Naive thymus-derived CD4-positive, alpha-beta T cell (primary cell): ENCODE measurements at regions not wholly inside any gene's neighbourhood (a gene's known extent, or its start where the extent isn't known, plus 50 kb on each side); places are given as distances from the start of the nearest gene placed in this dataset.

Source experiments
- ATAC-seq: fragments of 150-1000 bp; cut with Tn5 transposase; 2 replicates; pipeline ENCODE4 v1.10.0; 2021; ENCODE audit warnings: mild to moderate bottlenecking, moderate library complexity
- CTCF ChIA-PET: fragments of 350-600 bp; sonication (Branson Sonifier 250); formaldehyde crosslinking; loops from one replicate; lab custom pipeline; 2021; ENCODE audit warnings: antibody characterized with exemption; lab: Charles Lee
- POLR2A ChIA-PET: fragments of 350-600 bp; sonication (Branson Sonifier 250); formaldehyde crosslinking; loops from one replicate; lab custom pipeline; 2021; ENCODE audit warnings: antibody characterized with exemption, inconsistent platforms; lab: Charles Lee
- DNase-seq, 9 donors: peaks; one replicate each; pipeline versions ENCODE4 v3.0.0 to v3.0.0-alpha.2; 2020 to 2022; ENCODE audit warnings: mixed read lengths in 1 of 9
- H3K27ac ChIP-seq: one replicate; pipeline ENCODE4 v1.7.0; 2013; ENCODE audit warnings: mild to moderate bottlenecking, low read depth, low read length, moderate library complexity
- H3K27me3 ChIP-seq, 2 donors: one replicate each; pipeline ENCODE4 v1.7.0; 2013; ENCODE audit warnings: low read length in 2 of 2, mild to moderate bottlenecking in 2 of 2, moderate library complexity in 2 of 2; ENCODE audit not compliant: control insufficient read depth in 2 of 2, insufficient read depth in 2 of 2
- H3K36me3 ChIP-seq, 3 experiments: 1 replicate in 2 of 3; 2 replicates in 1 of 3; pipeline ENCODE4 v1.7.0; 2013; ENCODE audit warnings: low read length in 3 of 3, mild to moderate bottlenecking in 3 of 3, moderate library complexity in 1 of 3; ENCODE audit not compliant: insufficient read depth in 3 of 3, control insufficient read depth in 2 of 3
- H3K4me1 ChIP-seq, 2 donors: one replicate each; pipeline ENCODE4 v1.7.0; 2013; ENCODE audit warnings: low read length in 2 of 2, mild to moderate bottlenecking in 2 of 2, moderate library complexity in 1 of 2; ENCODE audit not compliant: control insufficient read depth in 2 of 2, insufficient read depth in 2 of 2
- H3K4me3 ChIP-seq: 2 replicates; pipeline ENCODE4 v1.7.0; 2013; ENCODE audit warnings: mild to moderate bottlenecking, low read length
- H3K9me3 ChIP-seq, 3 experiments: 1 replicate in 2 of 3; 2 replicates in 1 of 3; pipeline ENCODE4 v1.7.0; 2013; ENCODE audit warnings: low read length in 3 of 3; ENCODE audit not compliant: control insufficient read depth in 2 of 3
- H3K27ac Mint-ChIP-seq, 9 donors: one replicate each; pipeline ENCODE4 v1.8.0; 2020 to 2022; ENCODE audit warnings: mixed read lengths in 9 of 9, mild to moderate bottlenecking in 8 of 9, moderate library complexity in 5 of 9, inconsistent platforms in 2 of 9
- H3K27me3 Mint-ChIP-seq, 5 donors: one replicate each; pipeline ENCODE4 v1.8.0; 2021 to 2022; ENCODE audit warnings: mixed read lengths in 5 of 5, mild to moderate bottlenecking in 1 of 5
- H3K36me3 Mint-ChIP-seq, 5 donors: one replicate each; pipeline ENCODE4 v1.8.0; 2020 to 2022; ENCODE audit warnings: mixed read lengths in 5 of 5, mild to moderate bottlenecking in 3 of 5, inconsistent platforms in 1 of 5
- H3K4me1 Mint-ChIP-seq, 7 donors: one replicate each; pipeline ENCODE4 v1.8.0; 2020 to 2022; ENCODE audit warnings: mixed read lengths in 7 of 7, mild to moderate bottlenecking in 3 of 7, inconsistent platforms in 1 of 7
- H3K4me3 Mint-ChIP-seq, 10 donors: one replicate each; pipeline ENCODE4 v1.8.0; 2020 to 2022; ENCODE audit warnings: mild to moderate bottlenecking in 10 of 10, mixed read lengths in 10 of 10, moderate library complexity in 6 of 10, inconsistent platforms in 2 of 10
- H3K9me3 Mint-ChIP-seq, 11 donors: one replicate each; pipeline ENCODE4 v1.8.0; 2020 to 2022; ENCODE audit warnings: mixed read lengths in 11 of 11, mild to moderate bottlenecking in 4 of 11, inconsistent platforms in 1 of 11, moderate library complexity in 1 of 11
- intact Hi-C, 2 donors: fragments of 100-400 bp; cut with micrococcal nuclease; formaldehyde crosslinking; loops; one replicate each; pipeline ENCODE4 v1.15.1; 2023

- no peaks in the 10 kb centered on the region for H3K36me3 ChIP-seq
- intact Hi-C loops, result no loop called here
- ChIA-PET POLR2A (no interaction called here), CTCF (no interaction called here)
- no peak overlapping the region for H3K4me3 ChIP-seq
- Mint-ChIP-seq H3K9me3 (peaks cover 0 to 25% (median 4%) of the 10 kb centered on the region in 11 donors), H3K4me1 (no peaks in the 10 kb centered on the region), H3K27ac (no peak overlapping the region), H3K4me3 (no peak overlapping the region), H3K36me3 (peaks cover 0 to 5% (median 0%) of the 10 kb centered on the region in 5 donors), H3K27me3 (peaks cover 3 to 36% (median 22%) of the 10 kb centered on the region in 5 donors)
- H3K27ac ChIP-seq, result no peak overlapping the region
- no peaks in the 10 kb centered on the region for H3K9me3 ChIP-seq
- DNase-seq, result no peak
- no peak for ATAC-seq
- H3K4me1 ChIP-seq, result no peaks in the 10 kb centered on the region
- H3K27me3 ChIP-seq, result no peaks in the 10 kb centered on the region
Observed at GRCh38 chr9:88696501-88696900, 161.5 kb downstream of the NXNL2 start.

DNA sequence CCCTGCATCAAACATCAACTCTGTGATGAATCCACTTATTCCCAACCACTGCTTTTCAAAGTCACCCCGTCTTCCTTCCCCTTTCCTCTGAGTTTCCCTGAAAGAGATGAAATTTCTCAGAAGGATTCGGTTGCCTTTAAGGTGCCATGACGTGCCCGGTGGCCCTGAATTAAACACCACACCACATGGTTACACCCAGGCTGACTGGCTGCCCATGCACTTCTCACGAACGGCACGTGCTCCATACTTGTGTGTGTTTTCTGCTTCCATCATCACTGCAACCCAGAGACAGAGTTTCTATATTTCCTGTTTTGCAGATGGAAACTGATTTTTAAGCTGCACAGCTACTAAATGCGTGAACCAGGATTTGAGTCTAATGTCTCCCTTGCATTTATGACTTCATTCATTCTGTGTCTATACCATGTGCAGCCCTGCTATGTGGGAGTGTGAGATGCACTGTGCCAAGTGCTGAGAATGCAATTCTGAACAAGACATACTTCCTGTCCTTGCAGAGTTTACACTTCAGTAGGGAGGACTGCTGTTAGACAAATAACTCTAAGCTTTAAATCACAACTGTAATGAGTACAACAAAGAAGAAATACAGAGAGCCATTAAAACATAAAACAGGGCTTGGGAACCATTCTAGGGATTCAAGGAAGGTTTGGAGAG lies 162.9 kb downstream of the NXNL2 start:
- no peaks in the 10 kb centered on the region for H3K4me1 ChIP-seq
- no peak overlapping the region for H3K27ac ChIP-seq
- Mint-ChIP-seq H3K27ac (no peak overlapping the region), H3K4me1 (no peaks in the 10 kb centered on the region), H3K36me3 (peaks cover 0 to 5% (median 0%) of the 10 kb centered on the region in 5 donors), H3K27me3 (peaks cover 3 to 40% (median 20%) of the 10 kb centered on the region in 5 donors), H3K4me3 (no peak overlapping the region), H3K9me3 (peaks cover 0 to 25% (median 4%) of the 10 kb centered on the region in 11 donors)
- H3K27me3 ChIP-seq, result no peaks in the 10 kb centered on the region
- POLR2A ChIA-PET, result no interaction called here
- no peak for ATAC-seq
- no peak for DNase-seq
- H3K4me3 ChIP-seq, result no peak overlapping the region
- CTCF ChIA-PET, result no interaction called here
- no peaks in the 10 kb centered on the region for H3K9me3 ChIP-seq
- no peaks in the 10 kb centered on the region for H3K36me3 ChIP-seq
- intact Hi-C loops, result no loop called here

DNA sequence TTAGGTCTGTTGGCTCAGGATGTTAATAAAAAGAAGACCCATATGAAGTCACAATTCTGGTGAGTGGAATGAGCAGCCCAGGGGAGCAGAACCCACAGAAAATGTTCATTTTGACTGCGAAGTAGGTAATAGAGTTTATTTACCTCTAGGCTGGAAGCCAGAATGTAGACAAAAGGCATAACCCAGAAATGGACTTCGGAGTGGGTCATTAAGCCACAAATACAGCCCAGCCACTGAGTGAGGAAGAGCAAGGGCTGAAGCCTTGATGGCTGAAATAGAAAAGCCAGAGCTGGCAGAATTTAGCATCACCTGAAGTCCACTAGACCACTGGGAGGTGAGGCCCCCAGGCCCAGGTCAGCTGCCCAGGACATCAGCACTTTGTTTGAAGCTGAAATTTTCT lies 168.0 kb downstream of the NXNL2 start:
- Histone ChIP-seq H3K4me3 (no peak overlapping the region), H3K27me3 (no peaks in the 10 kb centered on the region), H3K27ac (no peak overlapping the region), H3K4me1 (no peaks in the 10 kb centered on the region), H3K36me3 (no peaks in the 10 kb centered on the region), H3K9me3 (no peaks in the 10 kb centered on the region)
- ATAC-seq, result no peak
- Mint-ChIP-seq H3K4me1 (no peaks in the 10 kb centered on the region), H3K9me3 (peaks cover 0 to 17% (median 0%) of the 10 kb centered on the region in 11 donors), H3K4me3 (no peak overlapping the region), H3K36me3 (no peaks in the 10 kb centered on the region), H3K27ac (no peak overlapping the region), H3K27me3 (peaks cover 0 to 17% (median 6%) of the 10 kb centered on the region in 5 donors)
- DNase-seq, result no peak
- intact Hi-C loops, result no loop called here
- CTCF ChIA-PET, result no interaction called here
- POLR2A ChIA-PET, result interaction anchor here (0.8 kb wide), 1 partner anchor 249 kb away, joined by 3 read pairs; no protein-coding TSS in a partner anchor

DNA sequence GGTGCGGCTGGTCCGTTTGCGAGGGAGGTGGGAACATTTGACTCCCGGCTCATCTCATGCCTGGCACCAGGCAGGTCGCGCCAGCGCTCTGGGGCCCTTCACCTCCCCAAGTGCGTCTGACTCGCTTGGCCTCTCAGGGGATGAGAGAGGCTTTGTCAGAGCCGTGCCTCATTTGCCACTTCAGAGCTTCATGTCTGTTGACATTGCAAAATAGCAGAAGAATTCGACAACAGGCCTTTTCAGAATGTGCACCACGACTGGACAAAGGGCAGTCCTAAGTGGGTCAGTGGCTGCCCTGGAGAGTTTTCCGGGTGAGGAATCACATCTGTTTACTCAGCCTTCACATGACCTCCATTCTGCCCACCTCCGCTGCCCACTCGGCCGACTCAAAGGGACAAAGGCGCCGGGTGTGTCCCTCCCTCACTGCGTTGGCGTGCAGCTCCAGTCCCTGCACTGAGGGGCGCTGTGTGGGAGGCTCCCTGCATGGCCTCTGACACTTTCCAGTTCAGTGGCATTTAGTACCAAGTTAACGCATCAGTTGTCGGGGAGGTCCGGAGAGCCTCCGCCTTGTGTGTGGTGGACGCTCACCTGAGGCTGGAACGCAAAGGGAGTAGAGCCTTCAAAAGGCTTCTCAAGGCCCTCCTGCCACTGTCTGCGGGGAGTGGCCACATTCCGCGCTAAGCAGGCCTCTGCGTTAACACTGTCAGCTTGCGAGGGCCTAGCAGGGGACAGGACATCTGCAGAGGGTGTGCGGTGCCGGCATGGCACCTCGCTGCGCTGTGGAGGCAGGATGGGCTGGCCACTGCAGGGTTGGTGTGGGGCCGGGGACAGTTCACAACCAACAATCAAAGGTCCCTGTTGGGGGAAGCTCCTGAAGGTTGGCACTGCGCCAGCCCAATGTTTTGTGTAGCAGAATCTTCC lies 171.5 kb downstream of the NXNL2 start:
- intact Hi-C loops, result no loop called here
- Mint-ChIP-seq H3K36me3 (no peaks in the 10 kb centered on the region), H3K9me3 (peaks cover 0 to 3% (median 0%) of the 10 kb centered on the region in 11 donors), H3K27ac (no peak overlapping the region), H3K4me1 (no peaks in the 10 kb centered on the region), H3K4me3 (no peak overlapping the region), H3K27me3 (peaks cover 0 to 8% (median 5%) of the 10 kb centered on the region in 5 donors)
- Histone ChIP-seq H3K9me3 (no peaks in the 10 kb centered on the region), H3K36me3 (no peaks in the 10 kb centered on the region), H3K27ac (no peak overlapping the region), H3K27me3 (no peaks in the 10 kb centered on the region), H3K4me1 (no peaks in the 10 kb centered on the region), H3K4me3 (no peak overlapping the region)
- DNase-seq (no peak), ATAC-seq (no peak)
- POLR2A ChIA-PET, result no interaction called here
- CTCF ChIA-PET, result no interaction called here

DNA sequence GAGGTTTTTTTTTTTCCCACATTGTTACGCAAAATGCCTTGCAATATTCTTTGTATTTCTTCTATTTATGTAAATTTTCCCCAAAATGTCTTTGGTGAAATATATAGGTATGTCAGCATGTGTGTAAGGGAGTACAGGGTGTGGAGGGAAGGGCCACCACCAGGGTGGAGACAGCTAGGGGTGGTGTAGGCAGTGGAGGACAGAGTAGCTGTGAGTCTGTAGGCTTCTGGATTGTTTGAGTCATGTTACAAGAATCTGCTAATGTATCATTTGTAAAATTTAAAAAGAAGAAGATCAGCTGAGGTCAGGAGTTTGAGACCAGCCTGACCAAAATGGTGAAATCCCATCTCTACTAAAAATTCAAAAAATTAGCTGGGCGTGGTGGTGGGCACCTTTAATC lies 175.5 kb downstream of the NXNL2 start:
- no peak overlapping the region for H3K27ac ChIP-seq
- no peak overlapping the region for H3K4me3 Mint-ChIP-seq
- peaks cover 0 to 5% (median 0%) of the 10 kb centered on the region in 5 donors for H3K36me3 Mint-ChIP-seq
- intact Hi-C loops, result no loop called here
- peaks cover 0 to 7% (median 0%) of the 10 kb centered on the region in 11 donors for H3K9me3 Mint-ChIP-seq
- H3K27me3 ChIP-seq, result no peaks in the 10 kb centered on the region
- H3K4me1 ChIP-seq, result no peaks in the 10 kb centered on the region
- peaks cover 0 to 6% (median 3%) of the 10 kb centered on the region in 5 donors for H3K27me3 Mint-ChIP-seq
- CTCF ChIA-PET, result no interaction called here
- no peaks in the 10 kb centered on the region for H3K9me3 ChIP-seq
- H3K27ac Mint-ChIP-seq, result no peak overlapping the region
- DNase-seq (no peak), ATAC-seq (no peak)
- H3K4me3 ChIP-seq, result no peak overlapping the region
- H3K4me1 Mint-ChIP-seq, result no peaks in the 10 kb centered on the region
- H3K36me3 ChIP-seq, result no peaks in the 10 kb centered on the region
- POLR2A ChIA-PET, result no interaction called here

- Histone ChIP-seq H3K27me3 (no peaks in the 10 kb centered on the region), H3K9me3 (no peaks in the 10 kb centered on the region), H3K36me3 (no peaks in the 10 kb centered on the region), H3K4me1 (no peaks in the 10 kb centered on the region), H3K27ac (no peak overlapping the region), H3K4me3 (no peak overlapping the region)
- Mint-ChIP-seq H3K27me3 (peaks cover 0 to 10% (median 4%) of the 10 kb centered on the region in 5 donors), H3K4me3 (no peak overlapping the region), H3K27ac (no peak overlapping the region), H3K9me3 (peaks cover 0 to 13% (median 0%) of the 10 kb centered on the region in 11 donors), H3K36me3 (peaks cover 0 to 6% (median 0%) of the 10 kb centered on the region in 5 donors), H3K4me1 (no peaks in the 10 kb centered on the region)
- ChIA-PET CTCF (no interaction called here), POLR2A (no interaction called here)
- intact Hi-C loops, result no loop called here
- ATAC-seq, result no peak
- DNase-seq, result no peak
Observed at GRCh38 chr9:88711719-88712118, 176.7 kb downstream of the NXNL2 start.
